Retinal pigment epithelial cell (primary cell): ENCODE measurements at regions not wholly inside any gene's neighbourhood (a gene's known extent, or its start where the extent isn't known, plus 50 kb on each side); places are given as distances from the start of the nearest gene placed in this dataset.

Experiments used
- DNase-seq: peaks from one replicate; pipeline ENCODE4 v3.0.0-alpha.2; 2010; ENCODE audit warnings: low read depth
- H3K4me3 ChIP-seq: 2 replicates; pipeline ENCODE4 v1.5.1; 2011; ENCODE audit warnings: mild to moderate bottlenecking, low read length, control low read depth, moderate library complexity
- TF ChIP-seq, protein P1 (sequence below): conservative IDR thresholded peaks from 2 replicates; pipeline ENCODE4 v1.5.1; 2011; ENCODE audit warnings: low read depth, low read length, control low read depth, inconsistent platforms

- H3K4me3 ChIP-seq, result no peak overlapping the region
- no peak for DNase-seq
- TF ChIP-seq, protein P1, sequence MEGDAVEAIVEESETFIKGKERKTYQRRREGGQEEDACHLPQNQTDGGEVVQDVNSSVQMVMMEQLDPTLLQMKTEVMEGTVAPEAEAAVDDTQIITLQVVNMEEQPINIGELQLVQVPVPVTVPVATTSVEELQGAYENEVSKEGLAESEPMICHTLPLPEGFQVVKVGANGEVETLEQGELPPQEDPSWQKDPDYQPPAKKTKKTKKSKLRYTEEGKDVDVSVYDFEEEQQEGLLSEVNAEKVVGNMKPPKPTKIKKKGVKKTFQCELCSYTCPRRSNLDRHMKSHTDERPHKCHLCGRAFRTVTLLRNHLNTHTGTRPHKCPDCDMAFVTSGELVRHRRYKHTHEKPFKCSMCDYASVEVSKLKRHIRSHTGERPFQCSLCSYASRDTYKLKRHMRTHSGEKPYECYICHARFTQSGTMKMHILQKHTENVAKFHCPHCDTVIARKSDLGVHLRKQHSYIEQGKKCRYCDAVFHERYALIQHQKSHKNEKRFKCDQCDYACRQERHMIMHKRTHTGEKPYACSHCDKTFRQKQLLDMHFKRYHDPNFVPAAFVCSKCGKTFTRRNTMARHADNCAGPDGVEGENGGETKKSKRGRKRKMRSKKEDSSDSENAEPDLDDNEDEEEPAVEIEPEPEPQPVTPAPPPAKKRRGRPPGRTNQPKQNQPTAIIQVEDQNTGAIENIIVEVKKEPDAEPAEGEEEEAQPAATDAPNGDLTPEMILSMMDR, result no peak
Measured at GRCh38 chrX:93528917-93529316, 144.5 kb downstream of the NAP1L3 start.
